ENCODE measurements at regions not wholly inside any gene's neighbourhood (a gene's known extent, or its start where the extent isn't known, plus 50 kb on each side); places are given as distances from the start of the nearest gene placed in this dataset.
"Not testable (repeated sequence)": the region's sequence is repeated elsewhere in the genome, so short reads cannot be mapped to it uniquely, and the experiment has no call there.

- intact Hi-C loops (cut with DNase I): no loop called here
- 74 to 81% (median 75%) methylated on average over 4 of the region's 4 CpGs for WGBS, 4 donors
Observed at GRCh38 chr3:181610083-181610972, 101.4 kb upstream of the SOX2 start.

DNA sequence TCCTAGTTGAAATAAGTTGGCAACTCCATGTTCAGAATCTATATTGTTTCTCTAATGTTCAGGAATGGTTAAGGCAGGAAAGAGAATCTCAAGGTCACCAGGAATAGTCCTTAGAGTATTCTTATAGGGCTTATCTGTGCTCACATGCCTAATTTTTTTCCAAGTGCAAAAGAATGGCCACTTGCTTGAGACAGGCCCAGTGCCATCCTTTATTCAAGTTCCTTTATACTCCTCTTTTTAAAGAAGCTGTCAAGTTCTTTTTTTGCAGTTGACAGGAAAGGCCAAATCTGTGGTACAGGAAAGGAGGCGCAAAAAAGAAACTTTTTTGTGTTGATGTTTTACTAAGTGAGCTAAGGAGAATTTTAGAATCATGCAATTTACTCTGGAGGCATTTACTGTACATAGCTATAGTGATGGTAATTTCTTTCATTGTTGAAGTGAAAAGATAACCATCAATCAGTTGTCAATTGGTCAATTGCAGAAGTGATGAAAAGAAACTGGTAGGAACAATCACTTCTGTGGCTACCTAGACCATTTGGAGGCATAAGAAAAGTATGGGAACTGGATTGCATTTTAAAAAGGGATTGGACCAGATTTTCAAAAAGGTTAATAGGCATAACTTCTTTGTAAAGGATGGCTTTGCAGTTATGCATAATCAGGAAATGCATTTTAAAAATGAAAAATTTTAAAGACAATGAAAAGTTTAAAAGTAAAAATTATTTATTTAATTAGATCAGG, 102.5 kb upstream of the SOX2 start:
- no peaks in the 10 kb centered on the region for H3K4me1 ChIP-seq (replicated peaks in 1 of 2)
- TF ChIP-seq POLR2A (IDR thresholded peaks at IDR 0.05) (no peak), CTCF (IDR thresholded peaks at IDR 0.05) (no peak)
- H3K27me3 ChIP-seq: no peaks in the 10 kb centered on the region
- no peak overlapping the region for H3K27ac ChIP-seq
- 77 to 85% (median 81%) methylated on average over 1 of the region's 1 CpG for WGBS, 4 donors
- H3K4me3 ChIP-seq: no peak overlapping the region
- no peak for DNase-seq
- H3K9me3 ChIP-seq (replicated peaks in 1 of 3): no peaks in the 10 kb centered on the region
- intact Hi-C loops (cut with DNase I): no loop called here
- H3K36me3 ChIP-seq (replicated peaks in 1 of 2): no peaks in the 10 kb centered on the region

More at GRCh38 chr3:181610083-181610972, 101.4 kb upstream of the SOX2 start:
- no peak overlapping the region for H3K4me3 ChIP-seq
- no peak overlapping the region for H3K27ac ChIP-seq
- no peak for DNase-seq
- H3K4me1 ChIP-seq (replicated peaks in 1 of 2): no peaks in the 10 kb centered on the region
- no peaks in the 10 kb centered on the region for H3K27me3 ChIP-seq
- no peaks in the 10 kb centered on the region for H3K9me3 ChIP-seq (replicated peaks in 1 of 3)
- no peaks in the 10 kb centered on the region for H3K36me3 ChIP-seq (replicated peaks in 1 of 2)
- no peak for TF ChIP-seq POLR2A (IDR thresholded peaks at IDR 0.05)
- no peak for TF ChIP-seq CTCF (IDR thresholded peaks at IDR 0.05)

DNA sequence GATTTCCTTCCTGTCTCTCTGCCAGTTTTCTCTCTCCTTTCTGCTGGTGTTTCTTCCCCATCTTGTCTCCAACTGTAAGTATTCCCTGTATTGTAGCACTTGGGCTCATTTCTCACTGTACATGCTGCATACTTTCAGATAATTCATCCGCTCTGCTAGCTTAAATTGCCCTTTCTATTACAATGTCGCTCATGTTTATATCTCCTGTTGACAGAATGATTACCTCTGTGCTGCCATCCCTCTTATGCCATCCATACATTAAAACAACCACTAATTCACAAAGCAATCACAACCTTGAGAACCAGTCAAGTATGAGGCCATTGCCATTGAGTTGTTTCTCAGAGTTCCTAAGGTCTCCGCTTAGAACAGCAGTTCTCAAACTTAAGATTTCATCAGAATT, 107.5 kb upstream of the SOX2 start:
- Histone ChIP-seq H3K9me3 (replicated peaks in 1 of 3) (no peaks in the 10 kb centered on the region), H3K36me3 (replicated peaks in 1 of 2) (no peaks in the 10 kb centered on the region), H3K4me3 (no peak overlapping the region), H3K27ac (no peak overlapping the region), H3K27me3 (no peaks in the 10 kb centered on the region), H3K4me1 (replicated peaks in 1 of 2) (no peaks in the 10 kb centered on the region)
- WGBS, 4 donors: 79 to 82% (median 81%) methylated on average over 3 of the region's 3 CpGs
- DNase-seq: no peak
- intact Hi-C loops (cut with DNase I): no loop called here
- TF ChIP-seq CTCF (IDR thresholded peaks at IDR 0.05): no peak
- TF ChIP-seq POLR2A (IDR thresholded peaks at IDR 0.05): no peak

- Histone ChIP-seq H3K4me1 (replicated peaks in 1 of 2) (no peaks in the 10 kb centered on the region), H3K36me3 (replicated peaks in 1 of 2) (no peaks in the 10 kb centered on the region), H3K27ac (no peak overlapping the region), H3K27me3 (no peaks in the 10 kb centered on the region), H3K4me3 (no peak overlapping the region), H3K9me3 (replicated peaks in 1 of 3) (no peaks in the 10 kb centered on the region)
- intact Hi-C loops (cut with DNase I): no loop called here
- DNase-seq: no peak
- TF ChIP-seq CTCF (IDR thresholded peaks at IDR 0.05): no peak
- no peak for TF ChIP-seq POLR2A (IDR thresholded peaks at IDR 0.05)
Observed at GRCh38 chr3:181596126-181596525, 115.6 kb upstream of the SOX2 start.

GRCh38 chr3:181590939-181591338, 120.8 kb upstream of the SOX2 start:
- WGBS, 4 donors: 78 to 87% (median 85%) methylated on average over 8 to 12 of the region's 12 CpGs

More at GRCh38 chr3:181590939-181591338, 120.8 kb upstream of the SOX2 start:
- H3K27ac ChIP-seq; H3K4me1 ChIP-seq (replicated peaks in 1 of 2); H3K27me3 ChIP-seq; H3K9me3 ChIP-seq (replicated peaks in 1 of 3); H3K4me3 ChIP-seq; H3K36me3 ChIP-seq (replicated peaks in 1 of 2); DNase-seq; intact Hi-C loops (cut with DNase I): not testable (repeated sequence)

Data from adrenal gland (tissue), 9 donors.